SU-DHL-6 (cell line): ENCODE measurements at regions not wholly inside any gene's neighbourhood (a gene's known extent, or its start where the extent isn't known, plus 50 kb on each side); places are given as distances from the start of the nearest gene placed in this dataset.
"Not testable (repeated sequence)": the region's sequence is repeated elsewhere in the genome, so short reads cannot be mapped to it uniquely, and the experiment has no call there.

Source experiments
- H2AFZ ChIP-seq: fragments of 200-600 bp; sonication (generic); 2 replicates; pipeline ENCODE4 v1.6.1; 2014; ENCODE audit warnings: low read depth, mild to moderate bottlenecking, moderate library complexity, mixed read lengths, antibody characterized with exemption, low read length; ENCODE audit not compliant: severe bottlenecking
- H3F3A ChIP-seq: fragments of 200-600 bp; shearing (Covaris generic); 2 replicates; pipeline ENCODE4 v1.6.0; 2016; ENCODE audit warnings: antibody characterized with exemption, mild to moderate bottlenecking; ENCODE audit not compliant: insufficient read depth
- H3K27ac ChIP-seq: fragments of 200-600 bp; sonication (generic); 2 replicates; pipeline ENCODE4 v1.5.1; 2016; ENCODE audit warnings: low read depth, mild to moderate bottlenecking, low read length, moderate library complexity, mixed read lengths
- H3K27me3 ChIP-seq: fragments of 200-600 bp; sonication (generic), shearing (Covaris generic); 2 replicates; pipeline ENCODE4 v1.6.0; 2014; ENCODE audit warnings: mild to moderate bottlenecking, low read length
- H3K36me3 ChIP-seq: fragments of 200-600 bp; sonication (generic); 2 replicates; pipeline ENCODE4 v1.6.1; 2014; ENCODE audit warnings: mild to moderate bottlenecking, low read length, mixed read lengths
- H3K4me2 ChIP-seq: fragments of 300-600, 200-600 bp; shearing (Covaris generic), sonication (generic); 2 replicates; pipeline ENCODE4 v1.6.0; 2014; ENCODE audit warnings: low read length, low read depth, mild to moderate bottlenecking; ENCODE audit not compliant: poor library complexity, severe bottlenecking
- H3K4me3 ChIP-seq: fragments of 200-600 bp; sonication (generic); 2 replicates; pipeline ENCODE4 v1.5.1; 2014; ENCODE audit warnings: antibody characterized with exemption, low read length, mild to moderate bottlenecking, mixed read lengths; ENCODE audit not compliant: insufficient read depth, poor library complexity, severe bottlenecking
- H3K79me2 ChIP-seq: fragments of 200-600 bp; sonication (generic); 2 replicates; pipeline ENCODE4 v1.6.1; 2014; ENCODE audit warnings: mild to moderate bottlenecking, low read length, moderate library complexity; ENCODE audit not compliant: insufficient read depth
- H3K9ac ChIP-seq: fragments of 200-600 bp; sonication (generic); 2 replicates; pipeline ENCODE4 v1.7.0; 2014; ENCODE audit warnings: mild to moderate bottlenecking, low read length
- H3K9me2 ChIP-seq: fragments of 200-600 bp; sonication (generic); replicated peaks from 2 replicates; pipeline ENCODE4 v1.6.1; 2014; ENCODE audit warnings: low read length; ENCODE audit not compliant: insufficient read depth
- H3K9me3 ChIP-seq: fragments of 200-600 bp; sonication (generic); 2 replicates; pipeline ENCODE4 v1.6.1; 2014; ENCODE audit warnings: low read length, mixed read lengths; ENCODE audit not compliant: insufficient read depth
- H4K20me1 ChIP-seq: fragments of 200-600 bp; sonication (generic); 2 replicates; pipeline ENCODE4 v1.6.1; 2014; ENCODE audit warnings: low read depth, mild to moderate bottlenecking, antibody characterized with exemption, low read length, moderate library complexity, mixed read lengths
- EZH2phosphoT487 ChIP-seq: fragments of 200-600 bp; sonication (generic), shearing (Covaris generic); conservative IDR thresholded peaks from 2 replicates; pipeline ENCODE4 v1.6.1; 2018; ENCODE audit warnings: mild to moderate bottlenecking, antibody characterized with exemption, low read length, moderate library complexity, mixed read lengths
- TF ChIP-seq, protein P1 (sequence below): fragments of 200-600 bp; sonication (generic); IDR thresholded peaks from one replicate; pipeline ENCODE4 v1.5.1; 2017; ENCODE audit warnings: antibody characterized with exemption, mild to moderate bottlenecking, low read length, moderate library complexity; ENCODE audit not compliant: insufficient read depth, poor library complexity, severe bottlenecking

DNA sequence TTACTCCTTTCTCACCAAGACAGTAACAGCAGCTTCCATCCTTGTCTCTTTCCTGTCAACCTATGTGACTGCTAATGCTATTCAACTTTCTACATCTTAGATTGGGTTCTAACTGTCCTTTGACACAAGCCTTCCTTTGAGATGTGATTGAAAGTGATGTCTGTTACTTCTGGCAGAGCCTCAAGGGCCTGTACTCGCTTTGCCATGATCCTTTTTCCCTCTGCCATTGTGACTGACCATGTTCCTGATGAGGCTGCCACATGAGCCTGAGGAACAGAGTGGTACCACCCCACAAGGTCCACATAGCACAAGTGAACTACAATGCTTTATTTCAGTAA lies 138.8 kb upstream of the RAB4A start:
- TF ChIP-seq EZH2phosphoT487: no peak
- TF ChIP-seq, protein P1, sequence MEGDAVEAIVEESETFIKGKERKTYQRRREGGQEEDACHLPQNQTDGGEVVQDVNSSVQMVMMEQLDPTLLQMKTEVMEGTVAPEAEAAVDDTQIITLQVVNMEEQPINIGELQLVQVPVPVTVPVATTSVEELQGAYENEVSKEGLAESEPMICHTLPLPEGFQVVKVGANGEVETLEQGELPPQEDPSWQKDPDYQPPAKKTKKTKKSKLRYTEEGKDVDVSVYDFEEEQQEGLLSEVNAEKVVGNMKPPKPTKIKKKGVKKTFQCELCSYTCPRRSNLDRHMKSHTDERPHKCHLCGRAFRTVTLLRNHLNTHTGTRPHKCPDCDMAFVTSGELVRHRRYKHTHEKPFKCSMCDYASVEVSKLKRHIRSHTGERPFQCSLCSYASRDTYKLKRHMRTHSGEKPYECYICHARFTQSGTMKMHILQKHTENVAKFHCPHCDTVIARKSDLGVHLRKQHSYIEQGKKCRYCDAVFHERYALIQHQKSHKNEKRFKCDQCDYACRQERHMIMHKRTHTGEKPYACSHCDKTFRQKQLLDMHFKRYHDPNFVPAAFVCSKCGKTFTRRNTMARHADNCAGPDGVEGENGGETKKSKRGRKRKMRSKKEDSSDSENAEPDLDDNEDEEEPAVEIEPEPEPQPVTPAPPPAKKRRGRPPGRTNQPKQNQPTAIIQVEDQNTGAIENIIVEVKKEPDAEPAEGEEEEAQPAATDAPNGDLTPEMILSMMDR: no peak
- H3K9ac ChIP-seq: no peak overlapping the region
- H3F3A ChIP-seq: no peaks in the 10 kb centered on the region
- no peaks in the 10 kb centered on the region for H3K27me3 ChIP-seq
- H3K79me2 ChIP-seq: no peaks in the 10 kb centered on the region
- H3K4me3 ChIP-seq: no peak overlapping the region
- no peak overlapping the region for H3K4me2 ChIP-seq
- H2AFZ ChIP-seq: no peak overlapping the region
- H3K9me2 ChIP-seq: no peaks in the 10 kb centered on the region
- no peaks in the 10 kb centered on the region for H3K36me3 ChIP-seq
- no peaks in the 10 kb centered on the region for H4K20me1 ChIP-seq
- H3K27ac ChIP-seq: no peak overlapping the region
- H3K9me3 ChIP-seq: no peaks in the 10 kb centered on the region

DNA sequence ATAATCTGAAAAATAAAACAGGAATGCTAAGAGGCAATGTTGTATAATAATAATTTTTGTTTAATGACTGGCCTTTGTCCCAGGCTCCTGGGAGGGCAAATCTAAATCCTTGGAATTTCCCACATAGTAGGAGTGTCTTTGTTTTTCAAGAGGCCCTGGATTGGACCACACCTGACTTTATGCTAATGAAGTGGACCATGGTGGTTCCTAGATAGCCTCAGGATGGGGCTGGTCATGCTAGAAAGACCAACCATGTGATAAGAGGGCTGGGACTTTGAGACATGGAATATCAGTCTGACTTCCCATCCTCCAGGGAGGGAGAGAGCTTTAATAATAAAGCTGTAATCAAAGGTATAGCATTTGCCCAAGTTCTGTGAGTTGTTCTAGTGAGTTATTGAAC lies 138.2 kb upstream of the RAB4A start:
- Histone ChIP-seq H3K27ac (no peak overlapping the region), H3K36me3 (no peaks in the 10 kb centered on the region), H2AFZ (no peak overlapping the region), H3K4me3 (no peak overlapping the region), H4K20me1 (no peaks in the 10 kb centered on the region), H3K9me2 (no peaks in the 10 kb centered on the region), H3K9ac (no peak overlapping the region), H3K4me2 (no peak overlapping the region), H3K79me2 (no peaks in the 10 kb centered on the region), H3F3A (no peaks in the 10 kb centered on the region), H3K9me3 (no peaks in the 10 kb centered on the region), H3K27me3 (no peaks in the 10 kb centered on the region)
- TF ChIP-seq EZH2phosphoT487: no peak
- TF ChIP-seq, protein P1: no peak

DNA sequence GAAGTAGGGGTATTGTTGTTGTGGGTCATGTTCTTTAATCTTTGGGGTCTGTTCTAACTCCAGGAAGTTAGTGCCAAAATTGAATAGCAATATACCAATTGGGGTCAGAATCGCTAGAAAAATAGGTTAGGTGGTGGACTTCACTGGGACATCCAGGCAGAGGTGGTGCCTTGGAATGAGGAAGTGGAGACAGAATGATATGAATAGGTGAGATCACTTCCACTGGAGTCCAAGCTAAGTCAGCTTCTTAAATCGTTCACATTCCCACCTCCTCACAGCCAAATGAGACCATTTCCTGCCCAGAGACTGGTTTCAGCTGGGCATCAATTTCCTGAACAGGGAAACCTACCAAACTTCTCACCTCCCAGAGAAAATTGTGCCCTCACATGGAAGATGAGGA lies 137.8 kb upstream of the RAB4A start:
- H3F3A ChIP-seq: no peaks in the 10 kb centered on the region
- no peak overlapping the region for H3K4me3 ChIP-seq
- H4K20me1 ChIP-seq: no peaks in the 10 kb centered on the region
- no peak overlapping the region for H3K27ac ChIP-seq
- no peak overlapping the region for H3K4me2 ChIP-seq
- H2AFZ ChIP-seq: no peak overlapping the region
- no peaks in the 10 kb centered on the region for H3K79me2 ChIP-seq
- no peak for TF ChIP-seq EZH2phosphoT487
- TF ChIP-seq, protein P1: no peak
- H3K9me2 ChIP-seq: no peaks in the 10 kb centered on the region
- no peaks in the 10 kb centered on the region for H3K9me3 ChIP-seq
- no peaks in the 10 kb centered on the region for H3K36me3 ChIP-seq
- H3K9ac ChIP-seq: no peak overlapping the region
- no peaks in the 10 kb centered on the region for H3K27me3 ChIP-seq

DNA sequence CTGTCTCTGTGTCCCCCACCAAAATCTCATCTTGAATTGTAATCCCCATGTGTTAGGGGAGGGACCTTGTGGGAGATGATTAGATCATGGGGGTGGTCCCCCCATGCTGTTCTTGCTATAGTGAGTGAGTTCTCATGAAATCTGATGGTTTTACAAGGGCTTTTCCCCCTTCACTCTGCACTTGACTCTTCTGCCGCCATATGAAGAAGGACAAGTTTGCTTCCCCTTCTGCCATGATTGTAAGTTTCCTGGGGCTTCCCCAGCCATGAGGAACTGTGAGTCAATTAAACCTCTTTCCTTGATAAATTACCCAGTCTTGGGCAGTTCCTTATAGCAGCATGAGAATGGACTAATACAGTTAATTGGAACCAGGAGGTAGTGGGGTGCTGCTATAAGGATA lies 137.1 kb upstream of the RAB4A start:
- no peaks in the 10 kb centered on the region for H3K79me2 ChIP-seq
- H3K9ac ChIP-seq: no peak overlapping the region
- H3K9me2 ChIP-seq: no peaks in the 10 kb centered on the region
- no peak overlapping the region for H2AFZ ChIP-seq
- no peak for TF ChIP-seq EZH2phosphoT487
- TF ChIP-seq, protein P1: no peak
- no peak overlapping the region for H3K4me3 ChIP-seq
- no peak overlapping the region for H3K4me2 ChIP-seq
- no peak overlapping the region for H3K27ac ChIP-seq
- H4K20me1 ChIP-seq: no peaks in the 10 kb centered on the region
- H3K9me3 ChIP-seq: no peaks in the 10 kb centered on the region
- no peaks in the 10 kb centered on the region for H3K27me3 ChIP-seq
- H3K36me3 ChIP-seq: no peaks in the 10 kb centered on the region
- no peaks in the 10 kb centered on the region for H3F3A ChIP-seq

DNA sequence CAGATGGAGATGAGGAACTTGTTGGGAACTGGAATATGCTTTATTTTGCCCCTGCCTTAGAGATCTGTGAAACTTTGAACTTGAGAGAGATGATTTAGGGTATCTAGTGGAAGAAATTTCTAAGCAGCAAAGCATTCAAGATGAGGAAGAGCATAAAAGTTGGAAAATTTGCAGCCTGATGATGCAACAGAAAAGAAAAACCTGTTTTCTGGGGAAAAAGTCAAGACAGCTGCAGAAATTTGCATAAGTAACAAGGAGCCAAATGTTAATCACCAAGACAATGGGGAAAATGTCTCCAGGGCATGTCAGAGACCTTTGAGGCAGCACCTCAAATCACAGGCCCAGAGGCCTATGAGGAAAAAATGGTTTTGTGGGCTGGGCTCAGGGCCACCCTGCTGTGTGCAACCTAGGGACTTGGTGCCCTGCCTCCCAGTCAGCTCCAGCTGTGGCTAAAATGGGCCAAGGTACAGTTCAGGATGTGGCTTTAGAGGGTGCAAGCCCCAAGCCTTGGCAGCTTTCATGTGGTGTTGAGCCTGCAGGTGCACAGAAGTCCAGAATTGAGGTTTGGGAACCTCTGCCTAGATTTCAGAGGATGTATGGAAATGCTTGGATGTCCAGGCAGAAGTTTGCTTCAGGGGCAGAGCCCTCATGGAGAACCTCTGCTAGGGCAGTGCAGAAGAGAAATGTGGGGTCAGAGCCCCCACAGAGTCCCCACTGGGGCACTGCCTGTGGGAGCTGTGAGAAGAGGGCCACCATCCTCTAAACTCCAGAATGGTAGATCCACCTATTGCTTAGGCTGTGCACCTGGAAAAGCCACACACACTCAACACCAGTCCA lies 136.3 kb upstream of the RAB4A start:
- not testable (repeated sequence) for H3K9me3 ChIP-seq, H3K4me2 ChIP-seq, H3K79me2 ChIP-seq, H4K20me1 ChIP-seq, H3K36me3 ChIP-seq, H3K27ac ChIP-seq, H3K27me3 ChIP-seq, H3F3A ChIP-seq, H3K4me3 ChIP-seq, H3K9ac ChIP-seq, H2AFZ ChIP-seq, H3K9me2 ChIP-seq
